Kidney epithelial cell (primary cell): ENCODE measurements at regions not wholly inside any gene's neighbourhood (a gene's known extent, or its start where the extent isn't known, plus 50 kb on each side); places are given as distances from the start of the nearest gene placed in this dataset.

Source experiments
- DNase-seq: peaks from one replicate; pipeline ENCODE4 v3.0.0-alpha.2; 2010; ENCODE audit warnings: low read depth
- H3K27me3 ChIP-seq: 2 replicates; pipeline ENCODE4 v1.6.0; 2011; ENCODE audit warnings: low read length; ENCODE audit not compliant: control insufficient read depth, insufficient read depth
- H3K36me3 ChIP-seq: 2 replicates; pipeline ENCODE4 v1.5.1; 2011; ENCODE audit warnings: low read length; ENCODE audit not compliant: control insufficient read depth, insufficient read depth
- H3K4me3 ChIP-seq: 2 replicates; pipeline ENCODE4 v1.5.1; 2011; ENCODE audit warnings: low read depth, mild to moderate bottlenecking, control low read depth, low read length
- CTCF ChIP-seq: IDR thresholded peaks from 2 replicates; pipeline ENCODE4 v1.5.1; 2011; ENCODE audit warnings: mild to moderate bottlenecking, moderate library complexity, low read length, control low read depth, inconsistent platforms; ENCODE audit not compliant: insufficient read depth, poor library complexity, severe bottlenecking

- Histone ChIP-seq H3K4me3 (no peak overlapping the region), H3K27me3 (peaks cover 13% of the 10 kb centered on the region), H3K36me3 (no peaks in the 10 kb centered on the region)
- TF ChIP-seq CTCF: no peak
- DNase-seq: no peak
These were observed 89.2 kb upstream of the CLMN start for GRCh38 chr14:95408731-95409476.

GRCh38 chr14:95407354-95407753 is 87.6 kb upstream of the CLMN start:
- Histone ChIP-seq H3K27me3 (peaks cover 9% of the 10 kb centered on the region), H3K4me3 (no peak overlapping the region), H3K36me3 (no peaks in the 10 kb centered on the region)
- no peak for DNase-seq
- TF ChIP-seq CTCF: no peak

DNA sequence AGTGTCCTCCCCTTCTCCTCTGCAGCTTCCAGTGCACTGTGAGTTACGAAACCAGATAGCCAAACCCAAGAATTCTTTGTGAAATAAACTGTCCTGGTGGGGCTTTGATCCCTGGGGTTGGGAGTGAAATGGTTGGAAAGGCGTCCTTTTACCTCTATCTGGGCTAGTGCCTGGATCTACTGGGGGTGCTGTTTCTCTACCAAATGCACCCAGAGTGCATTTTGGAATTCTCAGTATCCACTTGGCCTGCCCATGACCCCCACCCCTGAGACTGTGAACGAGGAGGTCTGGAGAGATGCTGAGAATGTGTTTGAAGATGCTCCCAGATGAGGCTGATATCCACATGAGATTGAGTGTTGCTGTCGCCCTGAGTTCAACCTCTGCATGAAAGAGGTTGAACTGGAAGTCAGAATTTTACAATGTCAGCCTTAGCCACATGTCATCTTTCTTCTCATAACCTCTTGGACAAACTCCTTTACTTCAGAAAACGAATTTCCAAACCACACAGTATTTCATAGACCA is 87.1 kb upstream of the CLMN start:
- no peak for DNase-seq
- no peak overlapping the region for H3K4me3 ChIP-seq
- H3K36me3 ChIP-seq: no peaks in the 10 kb centered on the region
- peaks cover 9% of the 10 kb centered on the region for H3K27me3 ChIP-seq
- TF ChIP-seq CTCF: no peak

GRCh38 chr14:95404583-95404982 is 84.9 kb upstream of the CLMN start:
- no peak for DNase-seq
- TF ChIP-seq CTCF: no peak
- no peak overlapping the region for H3K4me3 ChIP-seq
- H3K36me3 ChIP-seq: no peaks in the 10 kb centered on the region
- H3K27me3 ChIP-seq: peaks cover 5% of the 10 kb centered on the region

DNA sequence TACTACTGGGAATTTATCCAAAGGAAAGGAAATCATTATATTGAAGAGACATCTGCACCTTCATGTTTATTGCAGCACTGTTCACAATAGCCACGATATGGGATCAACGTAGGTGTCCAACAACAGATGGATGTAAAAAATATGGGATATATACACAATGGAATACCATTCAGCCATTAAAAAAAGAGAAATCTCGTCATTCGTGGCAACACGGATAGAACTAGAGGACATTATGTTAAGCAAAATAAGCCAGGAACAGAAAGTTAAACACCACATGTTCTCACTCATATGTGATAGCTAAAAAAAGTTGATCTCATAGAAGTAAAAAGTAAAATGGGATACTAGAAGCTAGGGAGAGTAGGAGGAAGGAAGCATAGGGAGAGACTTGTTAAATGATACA is 82.9 kb upstream of the CLMN start:
- no peaks in the 10 kb centered on the region for H3K27me3 ChIP-seq
- no peak for DNase-seq

More for the DNA sequence above, 82.9 kb upstream of the CLMN start:
- H3K4me3 ChIP-seq: no peak overlapping the region
- no peak for TF ChIP-seq CTCF
- no peaks in the 10 kb centered on the region for H3K36me3 ChIP-seq
